Liver (tissue), 8 donors: ENCODE measurements at regions not wholly inside any gene's neighbourhood (a gene's known extent, or its start where the extent isn't known, plus 50 kb on each side); places are given as distances from the start of the nearest gene placed in this dataset.

Source experiments
- DNase-seq: peaks from one replicate; pipeline ENCODE4 v3.0.0-alpha.2; 2017; ENCODE audit warnings: low spot score
- H3K27ac ChIP-seq, 2 donors: one replicate each; pipeline ENCODE4 v1.7.0; 2013; ENCODE audit warnings: inconsistent platforms in 2 of 2, low read length in 2 of 2, control low read depth in 1 of 2, low read depth in 1 of 2, mild to moderate bottlenecking in 1 of 2
- H3K27me3 ChIP-seq, 4 donors: one replicate each; pipeline versions ENCODE4 v1.6.1 to v1.7.0; 2013; ENCODE audit warnings: low read length in 3 of 4, inconsistent platforms in 1 of 4, mild to moderate bottlenecking in 1 of 4, moderate library complexity in 1 of 4; ENCODE audit not compliant: control insufficient read depth in 4 of 4, insufficient read depth in 4 of 4
- H3K36me3 ChIP-seq, 4 donors: one replicate each; pipeline versions ENCODE4 v1.6.1 to v1.7.0; 2013; ENCODE audit warnings: low read length in 3 of 4, mild to moderate bottlenecking in 3 of 4, low read depth in 1 of 4, moderate library complexity in 1 of 4; ENCODE audit not compliant: control insufficient read depth in 4 of 4, insufficient read depth in 3 of 4
- H3K4me1 ChIP-seq, 4 donors: one replicate each; pipeline versions ENCODE4 v1.6.1 to v1.7.0; 2013; ENCODE audit warnings: low read length in 3 of 4, mild to moderate bottlenecking in 3 of 4, moderate library complexity in 1 of 4; ENCODE audit not compliant: control insufficient read depth in 4 of 4, insufficient read depth in 4 of 4
- H3K4me3 ChIP-seq, 3 donors: one replicate each; pipeline versions ENCODE4 v1.6.1 to v1.7.0; 2013; ENCODE audit warnings: low read length in 3 of 3, control low read depth in 1 of 3, low read depth in 1 of 3, mild to moderate bottlenecking in 1 of 3
- H3K9ac ChIP-seq, 2 donors: one replicate each; pipeline ENCODE4 v1.7.0; 2013; ENCODE audit warnings: low read length in 2 of 2, mild to moderate bottlenecking in 2 of 2, moderate library complexity in 2 of 2, control low read depth in 1 of 2, low read depth in 1 of 2
- H3K9me3 ChIP-seq, 4 donors: one replicate each; pipeline versions ENCODE4 v1.6.1 to v1.7.0; 2013; ENCODE audit warnings: low read length in 3 of 4; ENCODE audit not compliant: control insufficient read depth in 4 of 4
- EGR1 ChIP-seq, 2 donors: IDR thresholded peaks; 2 replicates each; pipeline ENCODE4 v1.6.1; 2016 to 2018; ENCODE audit warnings: antibody characterized with exemption in 2 of 2, low read depth in 2 of 2
- FOXA1 ChIP-seq: IDR thresholded peaks from 2 replicates; pipeline ENCODE4 v1.6.1; 2016; ENCODE audit warnings: antibody characterized with exemption
- FOXA2 ChIP-seq: IDR thresholded peaks from 2 replicates; pipeline ENCODE4 v1.6.1; 2016; ENCODE audit warnings: antibody characterized with exemption
- HNF4A ChIP-seq, 2 donors: conservative IDR thresholded peaks; 2 replicates each; pipeline ENCODE4 v1.6.1; 2016; ENCODE audit warnings: antibody characterized with exemption in 2 of 2, mild to moderate bottlenecking in 2 of 2
- HNF4G ChIP-seq: IDR thresholded peaks from 2 replicates; pipeline ENCODE4 v1.6.1; 2016; ENCODE audit warnings: antibody characterized with exemption
- JUND ChIP-seq, 2 donors: IDR thresholded peaks; 2 replicates each; pipeline ENCODE4 v1.6.1; 2016; ENCODE audit warnings: antibody characterized with exemption in 2 of 2
- NR2F2 ChIP-seq: IDR thresholded peaks from 2 replicates; pipeline ENCODE4 v1.6.1; 2016; ENCODE audit warnings: antibody characterized with exemption
- RAD21 ChIP-seq, 2 donors: IDR thresholded peaks; 2 replicates each; pipeline ENCODE4 v1.6.1; 2016; ENCODE audit warnings: antibody characterized with exemption in 2 of 2, mild to moderate bottlenecking in 2 of 2
- RXRA ChIP-seq, 2 donors: IDR thresholded peaks; 2 replicates each; pipeline ENCODE4 v1.6.1; 2017 to 2018; ENCODE audit warnings: antibody characterized with exemption in 2 of 2, mild to moderate bottlenecking in 1 of 2
- SP1 ChIP-seq: IDR thresholded peaks from 2 replicates; pipeline ENCODE4 v1.6.1; 2018; ENCODE audit warnings: antibody characterized with exemption, mild to moderate bottlenecking
- TAF1 ChIP-seq: conservative IDR thresholded peaks from 2 replicates; pipeline ENCODE4 v1.6.1; 2016; ENCODE audit warnings: antibody characterized with exemption, mild to moderate bottlenecking
- WGBS: extraction: QIAGEN DNeasy Blood & Tissue Kit; methylation state at CpG from one replicate; pipeline ENCODE4 v1.1.7; 2013; 5-methylcytosine and 5-hydroxymethylcytosine counted together
- TF ChIP-seq, protein P1 (sequence below): IDR thresholded peaks from 2 replicates; pipeline ENCODE4 v1.6.1; 2016; ENCODE audit warnings: antibody characterized with exemption
- TF ChIP-seq, protein P2 (sequence below): IDR thresholded peaks from 2 replicates; pipeline ENCODE4 v1.6.1; 2016; ENCODE audit warnings: antibody characterized with exemption, mild to moderate bottlenecking
- TF ChIP-seq, protein P3 (sequence below): fragments of 150-350 bp; IDR thresholded peaks from 2 replicates; pipeline ENCODE4 v1.5.1; 2017; ENCODE audit warnings: improper control_type of control experiment, low read depth, low read length; ENCODE audit not compliant: missing input control
- TF ChIP-seq, protein P4 (sequence below): IDR thresholded peaks from 2 replicates; pipeline ENCODE4 v1.6.1; 2016; ENCODE audit warnings: antibody characterized with exemption
- TF ChIP-seq, protein P5 (sequence below): IDR thresholded peaks from 2 replicates; pipeline ENCODE4 v1.6.1; 2016; ENCODE audit warnings: antibody characterized with exemption
- donor health status: healthy.
- donor health status: healthy.
- donor health status: healthy.
- donor health status: healthy.
- donor health status: healthy.

DNA sequence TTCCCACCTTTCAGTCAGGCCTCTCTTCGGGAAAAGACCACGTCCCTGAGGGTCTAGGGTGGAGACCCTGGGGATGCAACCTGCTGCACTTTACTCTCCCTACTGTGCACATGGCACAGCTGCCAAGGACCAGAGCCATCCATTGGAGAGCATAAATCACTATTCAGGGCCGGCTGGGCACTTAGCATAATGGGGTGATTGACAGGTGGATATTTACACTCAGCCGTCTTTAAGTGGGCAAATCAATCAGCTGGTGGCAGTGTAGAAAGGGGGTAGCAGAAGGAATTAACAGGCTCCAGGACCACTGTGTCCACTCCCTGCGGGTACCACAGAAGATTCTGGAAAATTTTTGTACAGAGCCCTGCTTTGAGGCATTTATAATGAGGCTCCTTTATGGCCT, 87.3 kb upstream of the IRX6 start:
- WGBS: 56% methylated on average over 5 of the region's 5 CpGs
- no peak for DNase-seq
- Histone ChIP-seq H3K27ac (no peak overlapping the region), H3K9ac (no peak overlapping the region), H3K36me3 (no peaks in the 10 kb centered on the region), H3K9me3 (no peaks in the 10 kb centered on the region), H3K4me3 (no peak overlapping the region), H3K27me3 (peaks cover 0 to 2% (median 0%) of the 10 kb centered on the region in 4 donors), H3K4me1 (no peaks in the 10 kb centered on the region)
- no peak for TF ChIP-seq EGR1 (IDR thresholded peaks at IDR 0.05; ENCODE audit: low read depth in 2 of 2)
- no peak for TF ChIP-seq HNF4A (conservative IDR thresholded peaks at IDR 0.05)
- no peak for TF ChIP-seq JUND (IDR thresholded peaks at IDR 0.05)
- no peak for TF ChIP-seq TAF1
- TF ChIP-seq FOXA1: no peak
- no peak for TF ChIP-seq FOXA2
- TF ChIP-seq, protein P1, sequence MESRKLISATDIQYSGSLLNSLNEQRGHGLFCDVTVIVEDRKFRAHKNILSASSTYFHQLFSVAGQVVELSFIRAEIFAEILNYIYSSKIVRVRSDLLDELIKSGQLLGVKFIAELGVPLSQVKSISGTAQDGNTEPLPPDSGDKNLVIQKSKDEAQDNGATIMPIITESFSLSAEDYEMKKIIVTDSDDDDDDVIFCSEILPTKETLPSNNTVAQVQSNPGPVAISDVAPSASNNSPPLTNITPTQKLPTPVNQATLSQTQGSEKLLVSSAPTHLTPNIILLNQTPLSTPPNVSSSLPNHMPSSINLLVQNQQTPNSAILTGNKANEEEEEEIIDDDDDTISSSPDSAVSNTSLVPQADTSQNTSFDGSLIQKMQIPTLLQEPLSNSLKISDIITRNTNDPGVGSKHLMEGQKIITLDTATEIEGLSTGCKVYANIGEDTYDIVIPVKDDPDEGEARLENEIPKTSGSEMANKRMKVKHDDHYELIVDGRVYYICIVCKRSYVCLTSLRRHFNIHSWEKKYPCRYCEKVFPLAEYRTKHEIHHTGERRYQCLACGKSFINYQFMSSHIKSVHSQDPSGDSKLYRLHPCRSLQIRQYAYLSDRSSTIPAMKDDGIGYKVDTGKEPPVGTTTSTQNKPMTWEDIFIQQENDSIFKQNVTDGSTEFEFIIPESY: no peak
- TF ChIP-seq, protein P2, sequence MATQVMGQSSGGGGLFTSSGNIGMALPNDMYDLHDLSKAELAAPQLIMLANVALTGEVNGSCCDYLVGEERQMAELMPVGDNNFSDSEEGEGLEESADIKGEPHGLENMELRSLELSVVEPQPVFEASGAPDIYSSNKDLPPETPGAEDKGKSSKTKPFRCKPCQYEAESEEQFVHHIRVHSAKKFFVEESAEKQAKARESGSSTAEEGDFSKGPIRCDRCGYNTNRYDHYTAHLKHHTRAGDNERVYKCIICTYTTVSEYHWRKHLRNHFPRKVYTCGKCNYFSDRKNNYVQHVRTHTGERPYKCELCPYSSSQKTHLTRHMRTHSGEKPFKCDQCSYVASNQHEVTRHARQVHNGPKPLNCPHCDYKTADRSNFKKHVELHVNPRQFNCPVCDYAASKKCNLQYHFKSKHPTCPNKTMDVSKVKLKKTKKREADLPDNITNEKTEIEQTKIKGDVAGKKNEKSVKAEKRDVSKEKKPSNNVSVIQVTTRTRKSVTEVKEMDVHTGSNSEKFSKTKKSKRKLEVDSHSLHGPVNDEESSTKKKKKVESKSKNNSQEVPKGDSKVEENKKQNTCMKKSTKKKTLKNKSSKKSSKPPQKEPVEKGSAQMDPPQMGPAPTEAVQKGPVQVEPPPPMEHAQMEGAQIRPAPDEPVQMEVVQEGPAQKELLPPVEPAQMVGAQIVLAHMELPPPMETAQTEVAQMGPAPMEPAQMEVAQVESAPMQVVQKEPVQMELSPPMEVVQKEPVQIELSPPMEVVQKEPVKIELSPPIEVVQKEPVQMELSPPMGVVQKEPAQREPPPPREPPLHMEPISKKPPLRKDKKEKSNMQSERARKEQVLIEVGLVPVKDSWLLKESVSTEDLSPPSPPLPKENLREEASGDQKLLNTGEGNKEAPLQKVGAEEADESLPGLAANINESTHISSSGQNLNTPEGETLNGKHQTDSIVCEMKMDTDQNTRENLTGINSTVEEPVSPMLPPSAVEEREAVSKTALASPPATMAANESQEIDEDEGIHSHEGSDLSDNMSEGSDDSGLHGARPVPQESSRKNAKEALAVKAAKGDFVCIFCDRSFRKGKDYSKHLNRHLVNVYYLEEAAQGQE: no peak
- TF ChIP-seq RAD21 (IDR thresholded peaks at IDR 0.05): no peak
- TF ChIP-seq, protein P3, sequence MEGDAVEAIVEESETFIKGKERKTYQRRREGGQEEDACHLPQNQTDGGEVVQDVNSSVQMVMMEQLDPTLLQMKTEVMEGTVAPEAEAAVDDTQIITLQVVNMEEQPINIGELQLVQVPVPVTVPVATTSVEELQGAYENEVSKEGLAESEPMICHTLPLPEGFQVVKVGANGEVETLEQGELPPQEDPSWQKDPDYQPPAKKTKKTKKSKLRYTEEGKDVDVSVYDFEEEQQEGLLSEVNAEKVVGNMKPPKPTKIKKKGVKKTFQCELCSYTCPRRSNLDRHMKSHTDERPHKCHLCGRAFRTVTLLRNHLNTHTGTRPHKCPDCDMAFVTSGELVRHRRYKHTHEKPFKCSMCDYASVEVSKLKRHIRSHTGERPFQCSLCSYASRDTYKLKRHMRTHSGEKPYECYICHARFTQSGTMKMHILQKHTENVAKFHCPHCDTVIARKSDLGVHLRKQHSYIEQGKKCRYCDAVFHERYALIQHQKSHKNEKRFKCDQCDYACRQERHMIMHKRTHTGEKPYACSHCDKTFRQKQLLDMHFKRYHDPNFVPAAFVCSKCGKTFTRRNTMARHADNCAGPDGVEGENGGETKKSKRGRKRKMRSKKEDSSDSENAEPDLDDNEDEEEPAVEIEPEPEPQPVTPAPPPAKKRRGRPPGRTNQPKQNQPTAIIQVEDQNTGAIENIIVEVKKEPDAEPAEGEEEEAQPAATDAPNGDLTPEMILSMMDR: no peak

DNA sequence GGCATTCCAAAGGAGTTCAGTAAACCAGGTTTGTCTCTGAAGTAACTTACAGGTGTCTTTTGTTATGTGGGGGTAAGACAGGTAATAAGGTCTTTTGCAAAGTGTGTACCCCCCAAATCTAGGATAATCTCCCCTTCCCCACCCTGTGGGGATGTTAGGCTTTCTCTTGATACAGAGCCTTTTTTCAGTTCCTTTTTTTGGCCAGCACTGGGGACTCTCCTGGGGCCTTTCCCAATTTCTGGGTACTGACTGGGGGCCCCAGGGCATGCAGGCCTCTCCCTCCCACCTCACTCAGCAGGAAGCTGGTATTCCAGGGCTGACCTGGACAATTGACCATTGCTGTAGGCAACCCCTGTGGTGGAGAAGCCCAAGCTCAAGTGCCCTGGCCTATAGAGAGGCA, 84.3 kb upstream of the IRX6 start:
- no peak overlapping the region for H3K27ac ChIP-seq
- peaks cover 0 to 2% (median 0%) of the 10 kb centered on the region in 4 donors for H3K9me3 ChIP-seq
- peaks cover 0 to 2% (median 0%) of the 10 kb centered on the region in 4 donors for H3K27me3 ChIP-seq
- TF ChIP-seq SP1: no peak
- TF ChIP-seq, protein P3: no peak
- TF ChIP-seq, protein P4, sequence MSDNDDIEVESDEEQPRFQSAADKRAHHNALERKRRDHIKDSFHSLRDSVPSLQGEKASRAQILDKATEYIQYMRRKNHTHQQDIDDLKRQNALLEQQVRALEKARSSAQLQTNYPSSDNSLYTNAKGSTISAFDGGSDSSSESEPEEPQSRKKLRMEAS: no peak
- TF ChIP-seq, protein P1: no peak
- TF ChIP-seq, protein P5, sequence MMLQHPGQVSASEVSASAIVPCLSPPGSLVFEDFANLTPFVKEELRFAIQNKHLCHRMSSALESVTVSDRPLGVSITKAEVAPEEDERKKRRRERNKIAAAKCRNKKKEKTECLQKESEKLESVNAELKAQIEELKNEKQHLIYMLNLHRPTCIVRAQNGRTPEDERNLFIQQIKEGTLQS: no peak
- no peak for TF ChIP-seq RXRA (IDR thresholded peaks at IDR 0.05)
- TF ChIP-seq EGR1 (IDR thresholded peaks at IDR 0.05; ENCODE audit: low read depth in 2 of 2): no peak
- TF ChIP-seq NR2F2: no peak
- TF ChIP-seq FOXA1: no peak
- no peak for TF ChIP-seq TAF1
- TF ChIP-seq JUND (IDR thresholded peaks at IDR 0.05): no peak
- TF ChIP-seq RAD21 (IDR thresholded peaks at IDR 0.05): no peak
- no peak for TF ChIP-seq FOXA2
- no peak for TF ChIP-seq HNF4G
- no peak overlapping the region for H3K9ac ChIP-seq
- no peaks in the 10 kb centered on the region for H3K4me1 ChIP-seq
- H3K36me3 ChIP-seq: no peaks in the 10 kb centered on the region
- no peak overlapping the region for H3K4me3 ChIP-seq
- DNase-seq: no peak
